Loucy (cell line): ENCODE measurements at regions not wholly inside any gene's neighbourhood (a gene's known extent, or its start where the extent isn't known, plus 50 kb on each side); places are given as distances from the start of the nearest gene placed in this dataset.
"Not testable (repeated sequence)": the region's sequence is repeated elsewhere in the genome, so short reads cannot be mapped to it uniquely, and the experiment has no call there.

Experiments
- H2AFZ ChIP-seq: fragments of 200-600 bp; sonication (generic); 2 replicates; pipeline ENCODE4 v1.6.0; 2016; ENCODE audit warnings: antibody characterized with exemption, mild to moderate bottlenecking, low read length, moderate library complexity
- H3F3A ChIP-seq: fragments of 200-600 bp; 2 replicates; pipeline ENCODE4 v1.6.0; 2016; ENCODE audit warnings: antibody characterized with exemption, low read depth, mild to moderate bottlenecking
- H3K27me3 ChIP-seq: fragments of 200-600 bp; sonication (generic); 2 replicates; pipeline ENCODE4 v1.6.1; 2014; ENCODE audit warnings: low read length, mild to moderate bottlenecking; ENCODE audit not compliant: insufficient read depth, poor library complexity, severe bottlenecking
- H3K36me3 ChIP-seq: fragments of 200-600 bp; sonication (generic); 2 replicates; pipeline ENCODE4 v1.6.1; 2016; ENCODE audit warnings: low read length; ENCODE audit not compliant: insufficient read depth
- H3K4me1 ChIP-seq: fragments of 200-600 bp; sonication (generic); 2 replicates; pipeline ENCODE4 v1.5.1; 2014; ENCODE audit warnings: low read length, mild to moderate bottlenecking; ENCODE audit not compliant: insufficient read depth, poor library complexity, severe bottlenecking
- H3K4me2 ChIP-seq: fragments of 200-600 bp; sonication (generic); 2 replicates; pipeline ENCODE4 v1.6.0; 2014; ENCODE audit warnings: antibody characterized with exemption, low read length, low read depth, mild to moderate bottlenecking; ENCODE audit not compliant: poor library complexity, severe bottlenecking
- H3K4me3 ChIP-seq: fragments of 200-600 bp; sonication (generic); 2 replicates; pipeline ENCODE4 v1.5.1; 2014; ENCODE audit warnings: low read length, mild to moderate bottlenecking, mixed read lengths; ENCODE audit not compliant: poor library complexity, severe bottlenecking
- H3K79me2 ChIP-seq: fragments of 200-600 bp; sonication (generic); 2 replicates; pipeline ENCODE4 v1.6.1; 2014; ENCODE audit warnings: low read length; ENCODE audit not compliant: insufficient read depth
- H3K9ac ChIP-seq: fragments of 200-600 bp; sonication (generic); 2 replicates; pipeline ENCODE4 v1.6.0; 2014; ENCODE audit warnings: mild to moderate bottlenecking, low read depth, low read length, moderate library complexity; ENCODE audit not compliant: poor library complexity, severe bottlenecking
- H3K9me2 ChIP-seq: fragments of 200-600 bp; sonication (generic); replicated peaks from 2 replicates; pipeline ENCODE4 v1.6.1; 2016; ENCODE audit warnings: low read depth, low read length, mixed read lengths
- H3K9me3 ChIP-seq: fragments of 200-600 bp; sonication (generic); 2 replicates; pipeline ENCODE4 v1.6.1; 2014; ENCODE audit warnings: mild to moderate bottlenecking, antibody characterized with exemption, low read length, low read depth; ENCODE audit not compliant: insufficient read depth
- H4K20me1 ChIP-seq: fragments of 200-600 bp; sonication (generic); 2 replicates; pipeline ENCODE4 v1.6.0; 2014; ENCODE audit warnings: antibody characterized with exemption, low read length, mild to moderate bottlenecking; ENCODE audit not compliant: insufficient read depth, poor library complexity, severe bottlenecking
- CTCF ChIP-seq: fragments of 200-600 bp; sonication (generic); conservative IDR thresholded peaks from 2 replicates; pipeline ENCODE4 v1.5.1; 2014; ENCODE audit warnings: mild to moderate bottlenecking, antibody characterized with exemption, low read length
- EZH2phosphoT487 ChIP-seq: fragments of 200-600 bp; IDR thresholded peaks from 2 replicates; pipeline ENCODE4 v1.6.1; 2018; ENCODE audit warnings: antibody characterized with exemption, mild to moderate bottlenecking, moderate library complexity, borderline replicate concordance

- Histone ChIP-seq H3K4me3 (no peak overlapping the region), H3K36me3 (no peaks in the 10 kb centered on the region), H2AFZ (no peak overlapping the region), H4K20me1 (no peaks in the 10 kb centered on the region), H3K9ac (no peak overlapping the region), H3K9me3 (peaks cover 5% of the 10 kb centered on the region; the same call in 1 of the 2 replicates), H3K9me2 (no peaks in the 10 kb centered on the region), H3K27me3 (no peaks in the 10 kb centered on the region), H3K4me2 (no peak overlapping the region), H3K79me2 (no peaks in the 10 kb centered on the region), H3F3A (no peaks in the 10 kb centered on the region), H3K4me1 (peaks cover 16% of the 10 kb centered on the region)
- TF ChIP-seq CTCF, result no peak
- TF ChIP-seq EZH2phosphoT487, result no peak
These were observed 107.2 kb upstream of the PLEKHG1 start for GRCh38 chr6:150492507-150492906.

DNA sequence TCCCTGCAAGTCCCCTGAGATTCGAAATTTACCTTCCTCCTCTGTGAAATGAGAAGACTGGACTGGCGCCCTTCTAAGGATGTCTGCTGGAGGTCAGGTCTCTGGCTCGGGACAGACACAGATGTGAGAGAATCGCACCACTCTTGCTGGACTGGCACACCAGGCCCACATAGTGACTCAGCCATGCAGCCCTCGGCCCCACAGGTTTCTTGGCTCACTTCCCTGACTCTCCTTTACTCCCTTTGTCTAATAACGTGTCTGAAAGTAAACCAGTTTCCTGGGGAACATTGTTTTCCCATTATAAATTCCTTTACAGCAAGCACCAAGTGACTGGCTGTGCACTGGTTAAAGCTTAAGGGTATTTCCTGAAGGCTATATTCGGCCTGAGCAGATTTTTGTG is 106.7 kb upstream of the PLEKHG1 start:
- H2AFZ ChIP-seq, result no peak overlapping the region
- no peaks in the 10 kb centered on the region for H3K27me3 ChIP-seq
- no peak overlapping the region for H3K4me2 ChIP-seq
- no peaks in the 10 kb centered on the region for H3F3A ChIP-seq
- H4K20me1 ChIP-seq, result no peaks in the 10 kb centered on the region
- no peaks in the 10 kb centered on the region for H3K36me3 ChIP-seq
- H3K79me2 ChIP-seq, result no peaks in the 10 kb centered on the region
- H3K4me1 ChIP-seq, result peaks cover 16% of the 10 kb centered on the region
- H3K4me3 ChIP-seq, result no peak overlapping the region
- TF ChIP-seq CTCF (no peak), EZH2phosphoT487 (no peak)
- H3K9me2 ChIP-seq, result no peaks in the 10 kb centered on the region
- no peak overlapping the region for H3K9ac ChIP-seq
- peaks cover 5% of the 10 kb centered on the region; the same call in 1 of the 2 replicates for H3K9me3 ChIP-seq

DNA sequence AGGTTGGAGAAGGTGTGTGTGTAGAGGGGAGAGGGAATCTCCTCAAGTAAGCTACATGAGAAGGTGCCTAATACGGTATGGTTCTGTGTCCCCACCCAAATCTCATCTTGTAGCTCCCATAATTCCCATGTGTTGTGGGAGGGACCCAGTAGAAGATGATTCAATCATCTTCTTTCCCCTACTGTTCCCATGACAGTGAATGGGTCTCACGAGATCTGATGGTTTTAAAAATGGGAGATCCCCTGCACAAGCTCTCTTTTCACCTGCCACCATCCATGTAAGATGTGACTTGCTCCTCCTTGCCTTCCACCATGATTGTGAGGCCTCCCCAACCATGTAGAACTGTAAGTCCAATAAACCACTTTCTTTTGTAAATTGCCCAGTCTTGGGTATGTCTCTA is 106.1 kb upstream of the PLEKHG1 start:
- H3F3A ChIP-seq, H3K36me3 ChIP-seq, H3K27me3 ChIP-seq, H3K9ac ChIP-seq, H2AFZ ChIP-seq, H3K9me2 ChIP-seq, H3K4me3 ChIP-seq, H3K9me3 ChIP-seq, H3K4me2 ChIP-seq, H4K20me1 ChIP-seq, H3K79me2 ChIP-seq: not testable (repeated sequence)
- H3K4me1 ChIP-seq, result peaks cover 16% of the 10 kb centered on the region

- Histone ChIP-seq H3K27me3 (no peaks in the 10 kb centered on the region), H3K4me3 (no peak overlapping the region), H3K9me3 (peaks cover 5% of the 10 kb centered on the region; the same call in 1 of the 2 replicates), H4K20me1 (no peaks in the 10 kb centered on the region), H3K9ac (no peak overlapping the region), H3K4me1 (peaks cover 16% of the 10 kb centered on the region), H3K79me2 (no peaks in the 10 kb centered on the region), H3K9me2 (no peaks in the 10 kb centered on the region), H3K4me2 (no peak overlapping the region), H3K36me3 (no peaks in the 10 kb centered on the region), H3F3A (no peaks in the 10 kb centered on the region), H2AFZ (no peak overlapping the region)
- TF ChIP-seq CTCF (no peak), EZH2phosphoT487 (no peak)
These were observed 105.4 kb upstream of the PLEKHG1 start for GRCh38 chr6:150494241-150494640.
